Stimulated activated CD8-positive, alpha-beta memory T cell treated with anti-CD3 and anti-CD28 coated beads, Interleukin-12 subunit alpha, Interleukin-12 subunit beta, amount 100 ng/mL, for 24 hours (primary cell): ENCODE measurements at regions not wholly inside any gene's neighbourhood (a gene's known extent, or its start where the extent isn't known, plus 50 kb on each side); places are given as distances from the start of the nearest gene placed in this dataset.

Experiments used
- DNase-seq: peaks from one replicate; pipeline ENCODE4 v3.0.0-alpha.2; 2020; ENCODE audit errors: extremely low read depth

GRCh38 chr4:19992471-19993093, 259.1 kb upstream of the SLIT2 start:
- no peak for DNase-seq

DNA sequence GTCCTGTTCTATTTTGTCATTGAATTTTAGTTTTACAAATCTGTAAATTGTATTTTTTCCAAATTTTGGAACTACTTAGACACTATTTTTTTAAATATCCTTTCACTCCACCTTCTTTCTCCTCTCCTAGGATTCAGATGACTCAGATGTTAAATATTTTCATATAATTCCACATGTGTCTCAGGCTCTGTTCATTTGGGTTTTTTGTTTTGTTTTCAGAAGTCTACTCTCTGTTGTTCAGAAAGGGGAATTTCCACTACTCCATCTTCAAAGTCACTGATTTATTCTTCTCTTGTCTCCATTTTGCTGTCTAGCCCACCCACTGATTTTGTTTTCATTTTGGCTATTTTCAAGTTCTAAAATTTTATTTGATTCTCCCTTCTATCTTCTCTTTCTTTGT, 264.0 kb upstream of the SLIT2 start:
- no peak for DNase-seq

DNA sequence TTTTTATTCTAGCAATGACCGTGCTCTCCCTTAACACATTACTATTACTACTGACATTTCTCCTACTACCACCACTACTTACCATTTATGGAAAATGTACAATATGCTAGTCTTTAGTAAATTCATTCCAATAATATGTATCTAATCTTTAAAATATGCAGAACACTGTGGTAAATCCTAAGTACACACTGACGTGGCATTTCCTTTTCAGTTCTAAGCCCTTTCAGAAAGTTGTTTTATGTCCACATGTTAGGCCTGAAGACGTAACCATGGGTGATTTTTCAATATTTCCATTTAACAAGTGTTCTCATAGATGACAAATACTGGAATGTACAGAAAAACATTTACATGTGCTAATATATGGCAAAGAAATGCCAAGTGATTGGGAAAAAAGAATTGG, 268.6 kb upstream of the SLIT2 start:
- DNase-seq: no peak

DNA sequence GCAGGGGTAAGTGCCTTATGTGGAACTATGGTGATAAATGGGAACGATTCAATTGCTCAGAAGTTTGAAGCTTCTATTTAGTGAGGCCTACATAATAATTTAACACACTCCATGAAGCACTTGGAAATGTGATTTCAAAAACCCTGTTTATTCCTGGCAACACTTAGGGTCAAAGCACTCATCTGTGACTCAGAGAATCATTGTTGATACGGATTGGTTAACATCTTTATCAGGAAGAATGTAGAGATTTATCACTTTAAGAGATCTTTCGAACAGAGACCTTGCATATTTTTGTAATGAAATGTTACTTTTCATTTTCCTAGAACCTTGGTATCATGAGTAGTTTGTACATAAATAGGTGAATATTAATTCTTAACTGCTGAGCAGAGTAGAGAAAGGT, 269.1 kb upstream of the SLIT2 start:
- DNase-seq: no peak

- DNase-seq: no peak
These were observed 279.9 kb upstream of the SLIT2 start for GRCh38 chr4:19971829-19972228.

DNA sequence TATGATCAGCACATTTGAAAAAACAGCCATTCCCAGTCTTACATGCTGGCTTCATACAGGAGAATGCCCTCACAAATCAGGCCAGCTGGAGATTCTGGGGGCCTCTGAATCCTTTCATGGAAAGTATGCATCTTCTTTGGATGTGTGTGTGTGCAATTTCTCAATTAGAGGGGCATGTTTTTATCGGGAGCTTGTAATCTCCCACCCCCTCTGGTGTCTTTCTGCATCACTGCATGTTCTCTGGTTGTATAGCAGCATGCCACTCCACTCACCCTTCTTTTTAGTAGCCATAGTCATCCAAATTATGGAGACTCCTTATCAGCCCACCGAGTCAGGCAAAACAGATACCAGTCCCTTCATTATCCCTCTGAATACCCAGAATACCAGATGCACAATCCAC, 282.2 kb upstream of the SLIT2 start:
- no peak for DNase-seq

DNA sequence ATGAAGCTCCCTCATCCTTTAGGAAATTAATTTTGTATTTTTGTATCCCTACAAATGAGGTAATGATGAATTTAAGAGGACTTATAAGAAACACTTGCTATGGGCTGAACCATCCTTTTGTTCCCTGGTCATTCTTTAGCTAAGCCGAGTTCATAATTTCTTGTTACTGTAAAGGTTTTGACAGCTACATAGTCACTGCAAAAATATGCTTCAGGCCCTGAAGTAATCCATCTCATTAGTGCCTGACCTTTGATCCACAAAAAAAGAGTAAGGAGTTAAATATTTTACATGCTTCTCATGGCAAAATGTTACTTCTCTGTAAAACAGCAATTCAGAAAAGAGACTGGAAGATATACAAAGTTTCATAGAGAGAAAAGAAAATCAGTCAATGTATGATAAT, 290.6 kb upstream of the SLIT2 start:
- no peak for DNase-seq

DNA sequence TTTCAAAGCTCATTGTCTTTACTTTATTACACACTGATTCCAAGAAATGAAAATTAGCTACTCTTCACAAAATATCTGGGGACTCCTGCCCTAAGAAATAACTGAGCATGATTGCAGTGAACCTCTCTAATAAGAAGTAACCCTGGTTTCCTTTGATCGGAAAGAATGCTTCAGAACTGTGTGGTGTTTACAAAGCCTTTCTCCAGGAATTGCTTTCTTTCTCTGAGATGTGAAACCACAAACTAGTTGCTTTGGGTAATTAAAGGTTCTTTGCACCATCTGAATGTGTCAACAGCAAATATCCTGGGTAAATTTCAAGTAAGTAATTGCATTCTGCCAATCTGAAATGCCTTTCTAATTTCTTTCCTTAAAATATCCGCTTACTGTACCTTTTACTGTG, 292.9 kb upstream of the SLIT2 start:
- no peak for DNase-seq

DNA sequence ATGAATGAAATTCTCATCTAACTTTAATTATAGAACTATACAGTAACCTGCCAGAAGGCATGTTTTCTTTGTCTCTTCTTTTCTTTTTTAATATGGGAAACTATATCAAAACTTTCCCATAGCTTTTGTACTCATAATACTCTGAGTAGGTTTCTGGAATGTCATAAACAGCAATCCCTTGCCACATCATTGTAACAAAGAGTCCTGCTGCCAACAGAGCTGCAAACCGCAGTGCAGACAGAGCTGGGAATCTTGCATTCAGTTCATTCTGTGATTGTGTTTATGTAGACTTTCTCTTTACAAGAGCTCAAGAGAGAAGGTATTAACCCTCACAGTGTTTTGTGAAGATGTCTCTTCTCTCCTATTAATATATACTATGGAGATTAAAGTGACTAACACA, 304.4 kb upstream of the SLIT2 start:
- no peak for DNase-seq

GRCh38 chr4:19945979-19946380, 305.7 kb upstream of the SLIT2 start:
- DNase-seq: no peak

DNA sequence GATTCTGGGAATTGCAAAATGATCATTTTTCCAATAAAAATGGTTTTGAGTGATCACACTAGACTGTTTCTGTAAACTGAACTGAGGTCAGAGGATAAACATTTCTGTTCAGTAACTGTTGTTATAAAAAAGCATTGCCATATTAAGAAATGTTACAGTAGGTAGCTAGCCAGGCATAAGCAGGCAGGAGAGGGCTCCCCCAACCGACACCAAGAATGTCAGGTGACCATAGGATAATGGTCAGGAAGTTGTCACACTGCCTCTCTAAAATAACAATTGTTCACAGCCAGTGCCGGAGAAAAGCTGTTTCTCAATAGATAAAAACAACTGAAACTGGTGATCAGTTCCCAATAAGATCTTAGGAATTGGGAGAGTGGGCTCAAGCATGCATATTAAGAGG, 306.2 kb upstream of the SLIT2 start:
- no peak for DNase-seq

GRCh38 chr4:19944806-19945205, 306.9 kb upstream of the SLIT2 start:
- no peak for DNase-seq

DNA sequence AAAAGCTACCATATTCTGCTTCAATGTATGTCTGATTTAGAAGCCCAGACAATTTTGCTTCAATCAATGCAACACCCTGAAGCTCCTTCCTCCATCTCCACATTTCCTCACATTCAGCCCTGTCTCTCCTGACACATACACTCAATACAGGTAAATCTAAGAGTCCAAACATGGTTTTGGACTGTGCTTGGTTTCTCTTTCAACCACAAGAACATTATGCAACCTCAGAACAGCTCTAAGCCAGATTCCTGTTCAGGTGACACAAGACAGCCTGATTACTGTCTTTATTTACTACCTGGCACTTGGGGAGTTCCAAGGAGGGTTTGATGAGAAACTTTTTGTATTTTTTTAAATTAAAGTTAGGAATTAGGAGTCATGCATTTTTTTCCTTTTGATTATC, 307.5 kb upstream of the SLIT2 start:
- DNase-seq: no peak

DNA sequence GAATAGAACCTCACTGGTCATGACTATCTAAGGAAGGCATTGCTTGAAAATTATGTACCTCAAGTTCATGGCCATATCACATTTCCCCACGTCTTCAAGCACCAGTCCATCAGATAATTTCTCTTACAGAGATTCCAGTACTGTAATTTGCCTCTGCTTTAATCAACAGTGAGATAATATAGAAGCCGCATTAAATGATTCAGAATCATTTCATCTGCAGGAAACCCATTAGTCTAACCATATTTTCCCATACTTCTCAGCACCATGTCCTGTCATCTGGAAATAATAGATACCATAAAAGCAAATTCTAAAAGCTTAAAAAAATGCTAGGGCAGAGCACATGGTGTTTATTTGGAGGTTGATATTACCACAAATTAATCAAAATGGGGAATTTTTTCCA, 310.3 kb upstream of the SLIT2 start:
- no peak for DNase-seq

GRCh38 chr4:19940861-19941260, 310.8 kb upstream of the SLIT2 start:
- DNase-seq: no peak

DNA sequence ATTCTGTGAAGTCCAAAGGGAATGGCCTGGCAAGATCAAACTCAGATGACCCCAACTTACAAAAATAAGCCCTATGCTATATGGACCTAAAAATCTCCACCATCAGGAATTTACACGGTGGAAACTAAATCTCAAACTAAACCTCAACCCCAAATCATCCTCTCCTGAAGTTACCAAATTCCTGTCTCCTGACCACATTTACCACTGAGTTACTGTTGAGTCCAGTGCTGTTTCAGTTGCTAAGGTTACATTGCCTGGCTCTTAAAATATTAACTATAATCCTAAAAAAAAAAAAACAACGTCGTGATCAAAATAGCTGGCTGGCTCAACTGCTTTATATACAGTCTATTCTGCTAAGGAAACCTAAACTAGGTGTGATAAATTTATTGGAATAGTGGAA, 315.2 kb upstream of the SLIT2 start:
- no peak for DNase-seq

- DNase-seq: no peak
These were observed 321.0 kb upstream of the SLIT2 start for GRCh38 chr4:19930742-19931141.

- DNase-seq: no peak
These were observed 324.3 kb upstream of the SLIT2 start for GRCh38 chr4:19927381-19927780.

DNA sequence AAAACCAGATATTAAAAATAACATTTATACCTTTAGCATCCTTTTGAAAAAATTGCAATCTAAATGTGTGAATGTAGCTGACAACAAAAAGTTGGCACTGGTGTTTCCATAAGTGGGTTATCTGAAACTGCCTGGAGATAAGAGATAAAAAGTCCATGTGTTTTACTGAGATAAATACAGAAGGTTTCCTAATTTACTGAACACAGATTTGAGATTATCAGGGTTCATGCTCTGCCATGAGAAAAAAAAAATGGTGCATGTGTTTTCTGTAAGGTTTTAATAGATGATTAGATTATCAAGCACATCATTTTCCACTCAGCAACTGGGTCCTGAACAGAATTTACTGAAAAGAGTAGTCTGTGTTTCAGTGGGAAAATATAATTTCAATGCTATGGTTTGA, 326.2 kb upstream of the SLIT2 start:
- no peak for DNase-seq

GRCh38 chr4:19924761-19925160, 326.9 kb upstream of the SLIT2 start:
- no peak for DNase-seq

GRCh38 chr4:19915276-19915675, 336.4 kb upstream of the SLIT2 start:
- no peak for DNase-seq

DNA sequence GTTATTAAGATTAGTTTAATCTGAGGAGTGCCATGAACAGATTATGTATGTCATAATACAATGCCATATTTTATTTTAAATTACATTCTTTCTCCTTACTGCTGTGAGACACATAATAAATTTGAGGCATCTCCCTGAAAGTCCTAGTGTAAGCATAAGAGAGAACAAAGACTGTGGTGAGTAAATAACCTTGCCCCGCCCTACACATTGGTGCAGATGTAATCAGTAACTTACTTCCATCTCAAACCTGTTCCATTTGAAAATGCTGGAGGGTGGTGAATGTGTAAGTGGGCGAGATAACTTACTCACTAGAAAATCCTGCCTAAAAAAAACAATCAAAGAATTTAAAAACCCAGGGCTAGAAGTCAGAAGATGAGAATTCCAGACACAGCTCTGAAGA, 338.1 kb upstream of the SLIT2 start:
- no peak for DNase-seq

DNA sequence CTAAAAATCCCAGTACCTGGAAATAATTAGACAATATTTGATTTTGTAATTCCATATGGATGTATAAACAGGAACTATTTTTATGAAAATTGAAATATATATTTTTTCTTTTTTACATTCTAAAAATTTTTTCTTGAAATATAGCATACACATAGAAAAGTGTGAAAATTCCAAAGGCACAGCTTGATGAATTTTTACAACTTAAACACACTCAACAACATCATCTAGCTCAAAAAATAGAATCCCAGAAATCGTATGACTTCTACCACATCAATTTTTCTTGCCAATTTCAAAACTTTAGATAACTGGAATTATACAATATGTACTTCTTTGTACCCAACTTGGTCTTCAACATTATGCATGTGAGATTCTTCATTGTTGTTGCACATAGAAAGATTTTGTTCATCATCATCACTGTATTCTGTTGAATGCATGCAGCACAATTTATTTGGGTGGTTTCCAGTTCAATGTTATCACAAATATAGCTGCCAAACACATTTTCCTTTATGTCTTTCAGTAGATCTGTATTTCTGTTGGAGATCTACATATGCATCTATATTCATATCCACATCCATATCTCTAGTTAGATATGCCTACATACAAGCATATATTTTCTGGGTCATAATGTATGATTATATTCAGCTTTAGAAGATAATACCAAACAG, 340.7 kb upstream of the SLIT2 start:
- no peak for DNase-seq

DNA sequence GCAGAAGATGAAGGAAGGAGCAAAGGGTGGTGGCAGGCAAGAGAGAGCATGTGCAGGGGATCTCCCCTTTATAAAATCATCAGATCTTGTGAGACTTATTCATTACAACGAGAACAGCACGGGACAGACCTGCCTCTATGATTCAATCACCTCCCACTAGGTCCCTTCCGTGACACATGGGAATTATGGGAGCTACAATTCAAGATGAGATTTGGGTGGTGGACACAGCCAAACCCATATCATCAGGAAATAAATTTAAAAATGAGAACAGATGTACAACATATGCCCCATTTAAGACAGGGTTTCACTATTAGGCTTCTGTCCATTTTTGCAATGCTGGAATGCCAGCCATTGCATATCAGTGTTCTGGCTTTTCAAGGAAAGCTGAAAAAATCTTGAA, 346.7 kb upstream of the SLIT2 start:
- DNase-seq: no peak
